SK-N-MC (cell line): ENCODE measurements at regions not wholly inside any gene's neighbourhood (a gene's known extent, or its start where the extent isn't known, plus 50 kb on each side); places are given as distances from the start of the nearest gene placed in this dataset.

Experiments used
- EZH2 ChIP-seq: fragments of 200-600 bp; sonication (generic); IDR thresholded peaks from one replicate; pipeline ENCODE4 v1.6.1; 2017; ENCODE audit warnings: antibody characterized with exemption
- POLR2AphosphoS5 ChIP-seq: IDR thresholded peaks from 2 replicates; pipeline ENCODE4 v1.6.1; 2012; ENCODE audit warnings: mild to moderate bottlenecking, low read depth, low read length, borderline replicate concordance

DNA sequence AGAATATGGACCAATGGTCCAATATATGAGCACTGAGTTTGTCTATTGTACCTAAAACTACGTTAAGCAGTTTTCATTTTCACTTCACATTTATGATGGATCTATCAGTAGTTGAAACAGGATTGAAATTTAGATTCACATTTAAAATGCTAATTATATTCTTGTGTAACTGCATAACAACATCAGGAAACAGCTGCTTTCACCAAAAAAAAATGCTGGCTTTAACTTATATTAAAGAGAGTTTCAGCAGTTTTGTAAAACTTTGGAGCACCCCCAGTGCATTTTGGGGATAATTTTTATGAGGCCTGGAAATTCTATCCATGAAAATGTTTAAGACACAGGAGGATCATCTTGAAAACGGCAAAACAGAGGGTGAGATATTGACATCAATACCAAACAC lies 142.8 kb upstream of the ROBO2 start:
- TF ChIP-seq EZH2 (no peak), POLR2AphosphoS5 (no peak)
